Activated naive CD8-positive, alpha-beta T cell (primary cell): ENCODE measurements at regions not wholly inside any gene's neighbourhood (a gene's known extent, or its start where the extent isn't known, plus 50 kb on each side); places are given as distances from the start of the nearest gene placed in this dataset.

ENCODE experiments used
- H3K27ac Mint-ChIP-seq: one replicate; pipeline ENCODE4 v1.8.0; 2021; ENCODE audit warnings: mixed read lengths
- H3K27me3 Mint-ChIP-seq: one replicate; pipeline ENCODE4 v1.8.0; 2021; ENCODE audit warnings: mixed read lengths
- H3K36me3 Mint-ChIP-seq: one replicate; pipeline ENCODE4 v1.8.0; 2021; ENCODE audit warnings: mixed read lengths
- H3K4me1 Mint-ChIP-seq: one replicate; pipeline ENCODE4 v1.8.0; 2021; ENCODE audit warnings: low read depth, mixed read lengths
- H3K4me3 Mint-ChIP-seq: one replicate; pipeline ENCODE4 v1.8.0; 2021; ENCODE audit warnings: mild to moderate bottlenecking, mixed read lengths
- H3K9me3 Mint-ChIP-seq: one replicate; pipeline ENCODE4 v1.8.0; 2021; ENCODE audit warnings: low read depth, mixed read lengths

DNA sequence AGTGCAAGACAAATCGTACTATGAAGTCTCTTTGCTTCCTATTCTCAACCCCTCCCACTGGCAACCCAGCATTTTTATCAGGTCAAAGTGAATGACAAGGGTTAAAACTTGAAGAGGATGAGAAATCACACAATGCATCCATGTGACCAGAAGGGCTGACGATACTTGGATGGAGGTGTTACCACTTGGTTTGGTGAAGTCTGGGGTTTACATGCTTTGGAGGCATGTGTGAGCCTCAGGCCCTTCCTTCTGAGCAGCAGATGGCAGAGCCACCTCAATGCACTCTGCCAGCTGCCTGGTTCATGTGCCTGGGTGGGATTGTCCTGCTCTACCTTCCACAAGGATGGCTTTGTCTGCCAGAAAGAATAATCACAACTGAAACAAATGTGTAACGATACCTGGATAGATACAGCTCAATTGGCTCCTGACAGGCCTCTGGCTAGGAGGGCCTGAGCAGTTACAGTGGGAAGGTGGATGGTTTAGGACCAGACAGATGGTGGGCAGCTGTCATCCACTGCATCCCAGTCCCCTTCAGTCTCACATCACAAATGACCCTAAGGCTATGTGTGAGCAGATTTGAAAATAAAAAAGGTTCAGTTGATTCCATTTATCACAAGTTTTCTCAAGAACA lies 51.5 kb upstream of the CNIH3 start:
- Mint-ChIP-seq H3K9me3 (no peaks in the 10 kb centered on the region), H3K27ac (no peak overlapping the region), H3K36me3 (peaks cover 2% of the 10 kb centered on the region), H3K4me1 (no peaks in the 10 kb centered on the region), H3K4me3 (no peak overlapping the region), H3K27me3 (no peaks in the 10 kb centered on the region)

DNA sequence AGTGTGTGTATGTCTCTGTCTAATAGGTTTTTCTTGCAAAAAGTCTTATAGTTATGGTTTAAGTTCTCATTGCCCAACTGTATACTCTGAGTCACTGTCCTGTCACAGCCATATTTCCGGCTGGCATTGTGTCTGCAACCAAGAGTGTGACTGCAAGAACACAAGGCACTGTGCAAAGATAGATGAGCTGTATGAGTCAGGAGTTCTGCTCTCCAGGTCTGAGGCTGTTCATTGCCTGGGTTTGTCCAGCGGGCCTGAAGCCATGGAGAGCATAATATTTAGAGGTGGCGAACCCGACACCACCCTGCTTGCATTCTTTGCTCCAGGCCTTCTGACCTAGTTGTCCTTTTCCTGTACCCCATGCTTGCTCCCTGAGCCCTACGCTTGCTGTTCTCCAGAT lies 50.9 kb upstream of the CNIH3 start:
- Mint-ChIP-seq H3K4me1 (no peaks in the 10 kb centered on the region), H3K27ac (no peak overlapping the region), H3K4me3 (no peak overlapping the region), H3K27me3 (no peaks in the 10 kb centered on the region), H3K9me3 (no peaks in the 10 kb centered on the region), H3K36me3 (peaks cover 2% of the 10 kb centered on the region)

DNA sequence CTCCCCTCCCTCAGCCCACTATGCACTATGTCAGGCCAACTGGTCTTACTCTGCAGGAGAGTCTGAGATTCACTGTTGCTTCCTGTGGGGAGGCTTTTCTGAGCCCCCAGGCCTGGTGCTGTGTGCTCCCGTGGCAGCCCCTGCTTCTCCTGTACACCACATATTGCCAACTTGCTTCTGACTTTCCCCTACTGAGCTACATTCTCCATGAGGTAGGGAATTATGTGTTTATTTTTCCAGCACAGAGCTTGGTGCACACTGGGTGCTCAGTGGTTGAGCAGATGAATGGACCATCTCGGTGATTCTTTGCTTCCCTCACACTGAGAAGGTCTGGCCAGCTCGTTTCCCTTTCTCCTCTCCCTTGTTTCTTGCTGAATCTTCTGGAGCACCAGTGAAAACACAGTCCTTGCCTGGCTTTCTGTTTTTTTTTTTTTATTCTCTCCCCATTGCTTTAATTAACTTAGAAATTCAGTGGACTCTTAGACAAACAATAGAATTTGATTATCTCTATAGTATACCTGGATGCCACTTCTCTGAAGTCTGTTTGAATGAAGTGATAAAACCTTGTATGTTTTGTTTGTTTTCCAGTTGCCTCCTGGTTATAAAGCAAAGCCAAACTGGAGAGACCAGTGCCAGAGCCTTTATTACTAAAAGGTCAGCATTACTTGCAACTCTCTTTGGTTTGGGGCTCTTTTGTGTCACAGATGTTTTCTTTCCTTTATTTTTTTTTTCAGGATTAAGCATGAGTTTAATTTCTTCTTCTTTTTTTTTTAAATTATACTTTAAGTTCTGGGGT lies 50.3 kb upstream of the CNIH3 start:
- H3K36me3 Mint-ChIP-seq: peaks cover 2% of the 10 kb centered on the region
- H3K27ac Mint-ChIP-seq: no peak overlapping the region
- H3K27me3 Mint-ChIP-seq: no peaks in the 10 kb centered on the region
- H3K9me3 Mint-ChIP-seq: no peaks in the 10 kb centered on the region
- H3K4me3 Mint-ChIP-seq: no peak overlapping the region
- H3K4me1 Mint-ChIP-seq: no peaks in the 10 kb centered on the region
